ENCODE measurements at regions not wholly inside any gene's neighbourhood (a gene's known extent, or its start where the extent isn't known, plus 50 kb on each side); places are given as distances from the start of the nearest gene placed in this dataset.

DNA sequence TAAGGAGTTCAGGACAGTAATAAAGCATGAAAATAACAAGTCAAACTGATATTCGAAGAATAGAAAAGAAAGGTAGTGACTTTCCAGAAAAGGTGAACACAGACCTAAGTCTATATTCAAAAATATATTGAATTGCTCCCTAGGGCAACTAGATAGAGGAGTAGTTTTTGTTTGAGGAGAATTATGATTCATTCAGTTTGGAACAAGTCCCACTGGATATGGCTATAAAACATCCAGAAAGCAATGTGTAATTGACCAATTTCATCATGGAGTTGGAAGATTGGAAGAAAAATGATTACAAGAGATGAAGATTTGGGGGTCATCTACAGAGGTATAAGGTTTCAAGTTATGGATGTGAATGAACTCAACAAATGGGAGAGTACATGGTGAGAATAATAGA is 117.5 kb upstream of the ZNF462 start (continued):
- TF ChIP-seq, protein P1, sequence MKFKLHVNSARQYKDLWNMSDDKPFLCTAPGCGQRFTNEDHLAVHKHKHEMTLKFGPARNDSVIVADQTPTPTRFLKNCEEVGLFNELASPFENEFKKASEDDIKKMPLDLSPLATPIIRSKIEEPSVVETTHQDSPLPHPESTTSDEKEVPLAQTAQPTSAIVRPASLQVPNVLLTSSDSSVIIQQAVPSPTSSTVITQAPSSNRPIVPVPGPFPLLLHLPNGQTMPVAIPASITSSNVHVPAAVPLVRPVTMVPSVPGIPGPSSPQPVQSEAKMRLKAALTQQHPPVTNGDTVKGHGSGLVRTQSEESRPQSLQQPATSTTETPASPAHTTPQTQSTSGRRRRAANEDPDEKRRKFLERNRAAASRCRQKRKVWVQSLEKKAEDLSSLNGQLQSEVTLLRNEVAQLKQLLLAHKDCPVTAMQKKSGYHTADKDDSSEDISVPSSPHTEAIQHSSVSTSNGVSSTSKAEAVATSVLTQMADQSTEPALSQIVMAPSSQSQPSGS (IDR thresholded peaks at IDR 0.05; ENCODE audit: low read length) = no peak

Data from H1 (cell line).